NCI-H2107 treated with DMSO at 0.1 percent for 48 hours (cell line): ENCODE measurements at regions not wholly inside any gene's neighbourhood (a gene's known extent, or its start where the extent isn't known, plus 50 kb on each side); places are given as distances from the start of the nearest gene placed in this dataset.

Experiments
- DNase-seq: peaks from one replicate; lab custom pipeline; 2025; ENCODE audit not compliant: unreplicated experiment; lab: John Stamatoyannopoulos, UW

DNA sequence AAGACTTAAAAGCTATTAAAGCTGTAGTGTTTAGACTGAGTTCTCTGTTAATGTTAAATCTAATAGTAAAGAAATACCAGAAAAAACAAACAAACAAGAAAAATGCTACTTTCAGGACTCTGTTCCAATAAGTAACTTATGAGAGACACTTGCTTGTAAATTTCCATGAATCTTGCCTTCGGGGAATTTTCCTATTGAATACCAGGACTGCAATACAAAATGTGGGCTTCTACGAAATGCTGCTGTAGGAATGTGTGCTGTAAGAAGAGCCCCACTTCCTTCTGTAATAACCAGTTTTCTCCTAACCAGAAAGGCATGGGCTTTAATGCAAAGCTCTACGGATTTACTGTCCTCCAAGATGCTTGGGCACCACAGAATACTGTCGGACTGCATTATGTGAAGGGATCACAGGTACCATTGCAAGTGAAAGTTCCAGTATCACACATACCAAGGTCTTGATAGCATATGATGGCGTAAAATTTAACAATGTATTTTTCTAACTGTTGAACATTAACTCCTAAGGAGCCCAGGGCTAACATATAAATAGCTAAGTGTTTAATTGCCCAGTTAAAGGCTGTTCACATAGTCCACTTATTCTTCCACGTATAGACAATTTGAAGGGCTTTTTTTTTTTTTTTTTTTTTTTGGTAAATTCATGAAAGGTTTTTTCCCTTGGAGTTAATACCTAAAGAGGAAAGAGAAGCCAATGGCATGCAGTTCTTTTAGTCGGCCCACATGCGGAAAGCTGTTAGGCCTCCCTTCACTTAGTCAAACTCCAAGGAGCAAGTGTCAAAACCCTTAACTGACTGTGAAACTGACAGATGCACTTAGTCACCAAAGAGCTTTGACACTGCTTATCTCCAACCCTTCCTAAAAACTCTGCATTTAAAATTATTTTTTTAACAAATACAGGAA is 564.0 kb upstream of the POU3F3 start:
- DNase-seq, result no peak

DNA sequence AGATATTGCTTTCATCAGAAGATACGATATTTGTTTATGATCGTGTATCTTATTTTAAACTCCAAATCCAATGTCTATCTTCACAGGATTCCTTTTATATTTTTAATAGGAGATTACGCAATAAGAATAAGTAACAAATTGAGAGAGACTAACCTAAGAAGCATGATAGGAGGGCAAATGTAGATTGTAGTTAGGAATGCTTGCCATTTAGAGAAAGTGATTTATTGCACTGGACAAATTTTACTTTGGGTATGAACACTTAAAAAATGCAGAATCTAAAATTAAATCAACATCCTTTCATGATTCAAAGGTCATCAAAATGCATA is 563.4 kb upstream of the POU3F3 start:
- no peak for DNase-seq

DNA sequence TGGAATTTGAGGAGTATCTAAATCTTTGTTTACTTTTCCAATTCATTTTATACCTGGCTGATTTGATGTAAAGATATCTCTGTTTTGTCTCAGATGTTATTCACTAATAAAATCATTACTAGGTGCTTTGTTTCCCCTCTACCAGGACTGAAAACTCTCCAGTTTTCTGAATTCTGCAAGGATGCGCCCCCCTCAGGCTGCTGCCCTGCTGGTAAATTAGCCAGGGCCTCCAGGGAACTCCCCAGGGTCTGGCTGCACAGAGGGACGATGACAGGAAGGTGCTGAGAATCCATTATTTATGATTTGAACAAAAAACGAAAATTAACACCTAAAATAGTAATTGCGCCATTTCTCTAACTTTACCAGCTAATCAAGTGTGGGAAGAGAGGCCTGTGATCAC is 541.2 kb upstream of the POU3F3 start:
- no peak for DNase-seq

DNA sequence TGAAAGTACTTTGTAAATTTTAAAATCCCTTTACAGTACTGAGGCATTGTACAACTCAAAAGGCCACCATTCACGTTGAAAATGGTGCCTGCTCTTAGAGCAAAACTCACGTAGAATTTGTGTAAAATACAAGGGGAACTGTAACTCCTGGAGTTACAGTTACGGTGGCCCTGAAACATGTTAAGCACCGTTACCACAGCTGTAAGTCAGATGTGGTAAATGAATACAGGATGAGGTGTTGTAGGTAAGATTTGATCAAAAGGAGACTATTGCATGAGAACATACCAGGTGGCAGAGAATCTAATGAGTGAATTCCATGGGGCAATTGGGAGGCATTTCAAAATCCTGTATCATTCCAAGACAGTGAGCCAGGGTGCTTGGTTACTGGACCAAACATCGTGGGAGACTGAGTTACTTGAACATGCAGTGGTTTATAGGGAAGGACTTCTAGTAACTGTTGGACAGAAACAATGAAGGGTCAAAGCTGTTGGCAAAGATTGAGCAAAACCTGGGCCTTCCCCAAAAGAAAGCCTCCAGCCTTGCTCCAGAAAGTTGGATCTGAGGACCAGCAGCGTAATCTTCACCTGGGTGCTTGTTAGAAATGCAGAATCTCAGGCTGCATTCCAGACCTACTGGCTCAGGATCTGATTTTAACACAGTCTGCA is 535.8 kb upstream of the POU3F3 start:
- no peak for DNase-seq

DNA sequence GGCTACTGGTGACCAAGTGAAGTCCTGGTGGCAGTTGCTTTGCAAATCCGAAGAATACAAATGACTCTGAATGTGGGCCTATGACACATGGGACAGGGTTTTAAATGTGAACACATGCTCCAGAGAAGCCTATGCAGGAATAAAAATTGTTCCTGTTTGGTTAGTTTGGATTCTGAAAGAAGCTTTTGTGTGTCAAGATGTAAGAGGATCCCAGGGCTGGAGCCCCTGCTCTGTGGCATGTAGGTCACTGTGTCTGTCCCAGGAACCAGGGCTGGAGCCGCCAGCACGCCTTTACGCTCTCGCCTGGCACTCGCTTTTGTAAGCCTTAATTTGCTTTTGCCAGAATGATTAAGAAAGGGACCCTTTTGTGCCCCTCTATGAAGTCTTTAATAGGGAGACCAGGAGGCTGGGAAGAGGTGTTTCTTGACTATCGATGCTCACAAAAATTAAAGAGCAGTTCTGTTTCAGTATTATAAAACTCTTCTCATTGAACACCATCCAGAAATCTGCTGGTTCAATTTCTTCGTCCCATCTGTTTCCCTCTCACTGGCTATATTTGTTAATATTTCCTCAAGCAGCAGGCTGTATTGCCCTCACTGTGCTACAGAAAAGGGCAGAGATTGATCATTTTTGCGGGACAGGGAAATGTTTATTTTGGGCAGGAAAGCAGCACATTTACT is 532.7 kb upstream of the POU3F3 start:
- DNase-seq, result no peak

DNA sequence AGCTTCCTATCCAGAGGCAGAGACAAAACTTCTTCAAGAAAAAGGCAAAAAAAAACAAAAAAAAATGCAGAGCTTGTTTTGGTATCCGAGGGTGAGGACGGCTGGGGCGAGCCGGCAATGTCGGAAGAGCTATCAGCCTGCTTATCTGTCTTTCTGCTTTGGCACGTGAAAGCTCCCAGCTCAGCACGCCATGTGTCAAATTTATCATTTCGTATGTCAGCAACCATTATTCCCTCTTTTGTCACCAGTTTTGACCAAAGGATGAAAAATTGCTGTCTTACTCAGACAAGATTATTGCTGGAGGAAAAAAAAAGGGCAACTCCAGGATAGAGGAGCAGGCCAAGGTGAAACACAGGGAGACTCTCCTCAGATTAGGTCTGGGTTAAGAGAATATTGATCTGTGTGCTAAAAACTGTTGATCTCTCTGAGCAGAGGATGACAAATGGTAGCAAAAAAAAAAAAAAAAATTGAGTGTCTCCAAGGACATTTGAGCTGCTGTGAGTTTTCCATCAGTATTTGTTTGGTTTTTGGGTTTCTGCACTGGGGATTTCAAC is 532.0 kb upstream of the POU3F3 start:
- DNase-seq, result no peak

DNA sequence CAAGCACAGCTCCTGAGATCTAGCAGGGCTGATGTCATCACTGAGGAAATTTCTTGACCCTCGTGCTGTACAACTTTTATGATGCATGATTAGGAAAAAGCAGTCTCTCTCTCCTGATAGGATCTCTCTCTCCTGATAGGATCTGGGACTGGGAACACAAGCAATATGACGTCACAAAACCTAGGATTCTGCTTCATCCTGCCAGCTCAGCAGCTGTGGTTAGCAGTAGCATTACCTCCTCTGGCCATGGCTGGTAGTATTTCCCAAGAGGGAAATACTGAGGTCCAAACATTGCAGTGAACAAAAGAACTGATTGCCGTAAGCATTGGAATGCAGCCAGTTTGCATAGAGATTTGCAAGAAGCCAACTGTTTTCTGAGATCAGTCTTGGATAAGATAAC is 521.2 kb upstream of the POU3F3 start:
- DNase-seq, result no peak

DNA sequence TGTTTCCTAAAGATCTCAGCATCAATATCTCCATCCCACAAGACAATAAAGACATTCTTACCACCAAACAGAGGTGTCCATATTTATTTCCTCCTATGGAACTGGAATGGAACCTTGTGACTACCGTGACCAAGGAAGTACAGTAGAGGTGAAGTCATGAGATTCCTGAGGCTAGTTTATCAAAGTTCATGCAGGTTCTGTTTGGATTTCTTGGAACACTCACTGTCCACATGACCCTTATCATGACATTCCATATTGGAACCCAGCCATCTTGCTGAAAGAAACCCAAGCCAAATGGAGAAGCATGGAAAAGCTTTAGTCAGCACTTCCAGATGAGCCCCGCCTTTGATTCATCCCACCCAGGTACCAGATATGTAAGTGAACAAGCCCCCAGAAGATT is 516.0 kb upstream of the POU3F3 start:
- no peak for DNase-seq

DNA sequence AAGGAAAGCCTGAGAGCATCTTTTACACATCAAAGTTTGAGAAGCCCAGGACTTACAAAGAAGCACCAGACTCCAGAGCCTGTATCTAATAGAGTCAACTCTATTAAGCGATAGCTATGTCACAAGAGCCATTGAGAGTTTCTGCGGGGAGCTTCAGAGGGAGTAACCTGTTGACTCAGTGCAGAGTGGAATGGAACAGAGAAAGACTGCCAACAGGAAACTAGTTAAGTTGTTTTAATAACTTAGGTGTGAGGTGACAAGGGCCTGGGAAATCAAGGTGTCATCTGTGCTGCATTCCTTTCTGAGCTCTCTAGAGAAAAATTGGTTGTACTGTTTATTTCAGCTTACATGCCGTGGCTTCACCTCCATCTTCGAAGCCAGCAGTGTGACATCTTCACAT is 513.8 kb upstream of the POU3F3 start:
- DNase-seq, result no peak

DNA sequence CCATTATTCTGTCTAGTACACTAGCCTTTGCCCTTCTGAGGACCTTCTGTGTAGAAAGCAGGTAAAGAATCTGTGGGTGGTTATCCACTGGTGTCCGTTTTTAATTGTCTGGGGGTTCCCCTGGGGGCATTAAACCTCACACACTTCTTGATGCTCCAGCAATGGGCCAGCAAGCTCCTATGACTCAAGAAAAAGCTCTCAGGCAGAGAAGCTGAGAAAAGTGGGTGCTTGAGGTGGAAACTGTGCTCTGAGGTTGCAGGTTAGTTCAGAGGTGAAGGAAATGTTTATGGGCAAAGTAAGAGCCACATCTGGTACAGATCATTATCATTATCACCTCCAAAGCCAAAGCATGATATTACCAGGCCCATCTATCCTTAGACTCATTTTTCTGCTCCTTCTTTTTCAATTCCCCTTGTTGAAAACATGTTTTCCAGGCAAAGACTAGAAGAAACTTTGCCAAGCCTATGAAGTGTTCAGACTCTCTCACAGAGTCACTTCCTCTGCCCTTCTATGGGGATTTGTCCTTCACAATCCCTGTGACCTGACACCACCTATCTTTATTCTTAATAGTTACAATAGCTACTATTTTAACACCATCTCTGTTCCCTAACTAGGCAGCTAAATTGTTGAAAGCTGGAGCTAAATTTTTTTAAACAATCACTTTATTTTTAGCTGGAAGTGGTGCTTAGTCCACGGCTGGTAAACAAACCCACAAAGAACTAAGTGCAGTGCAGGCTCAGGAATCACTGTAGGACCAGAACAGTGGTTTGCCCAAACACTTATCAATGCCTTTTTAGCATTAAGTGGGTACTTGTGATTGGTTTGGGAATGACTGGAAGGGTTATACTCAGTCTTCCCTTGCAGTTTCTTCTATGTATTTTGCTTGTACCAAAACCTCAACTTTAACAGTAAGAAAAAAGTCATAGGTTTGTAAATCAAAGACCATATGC is 512.8 kb upstream of the POU3F3 start:
- peak; percentile 4 for DNase-seq

DNA sequence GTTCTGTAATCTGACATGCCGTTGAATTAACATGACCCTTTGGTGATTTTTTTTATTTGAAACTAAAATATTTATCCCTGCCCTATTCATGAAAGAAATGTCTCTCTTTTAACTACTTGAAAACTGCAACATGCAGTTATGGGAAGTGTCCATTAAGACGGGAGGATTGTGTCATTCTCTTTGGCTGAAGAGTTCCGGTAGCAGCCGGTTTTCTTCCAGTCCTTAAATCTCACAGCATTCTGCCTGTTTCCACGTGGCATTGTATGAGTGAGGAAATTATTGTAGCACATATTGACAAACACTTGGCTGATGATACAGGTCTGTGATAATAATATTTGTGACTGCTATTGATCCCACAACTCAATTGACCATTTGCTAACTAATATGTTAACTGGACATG is 509.6 kb upstream of the POU3F3 start:
- DNase-seq, result no peak

DNA sequence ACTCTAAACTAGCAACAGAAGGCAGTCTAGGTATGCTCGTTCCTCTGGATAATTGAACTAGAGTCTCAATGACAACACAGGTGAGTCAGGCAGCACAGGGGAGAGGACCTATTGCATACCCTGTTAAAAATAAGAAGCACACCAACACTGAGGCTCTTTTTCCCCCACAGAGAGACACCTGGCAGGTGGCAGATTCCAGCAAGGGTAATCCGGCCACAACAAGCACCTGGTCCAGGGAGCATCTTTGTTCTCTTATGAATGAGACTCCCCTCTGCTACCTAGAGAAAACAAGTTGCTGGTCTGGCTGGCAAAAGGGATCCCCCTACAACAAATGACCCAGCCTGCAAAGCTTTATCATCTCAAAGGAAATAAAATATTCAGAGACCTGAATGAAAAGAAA is 508.9 kb upstream of the POU3F3 start:
- DNase-seq, result no peak

DNA sequence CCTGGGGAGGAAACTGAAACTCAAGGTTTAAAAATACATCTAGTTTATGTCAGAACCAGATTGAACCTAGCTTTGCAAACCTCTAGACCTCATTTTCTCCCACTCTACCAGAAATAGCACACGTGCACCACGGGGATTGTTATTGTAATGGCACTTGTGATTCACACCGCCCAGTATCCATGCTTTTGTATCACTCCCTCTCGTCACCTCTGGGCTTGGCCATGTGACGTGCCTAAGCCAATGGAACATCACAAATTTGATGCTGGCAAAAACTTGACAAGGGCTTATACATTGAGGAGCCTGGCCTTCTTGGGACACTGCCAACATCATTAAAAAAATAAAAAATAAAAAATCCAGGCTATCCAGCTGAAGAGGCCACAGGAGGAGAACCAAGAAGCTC is 495.8 kb upstream of the POU3F3 start:
- no peak for DNase-seq

DNA sequence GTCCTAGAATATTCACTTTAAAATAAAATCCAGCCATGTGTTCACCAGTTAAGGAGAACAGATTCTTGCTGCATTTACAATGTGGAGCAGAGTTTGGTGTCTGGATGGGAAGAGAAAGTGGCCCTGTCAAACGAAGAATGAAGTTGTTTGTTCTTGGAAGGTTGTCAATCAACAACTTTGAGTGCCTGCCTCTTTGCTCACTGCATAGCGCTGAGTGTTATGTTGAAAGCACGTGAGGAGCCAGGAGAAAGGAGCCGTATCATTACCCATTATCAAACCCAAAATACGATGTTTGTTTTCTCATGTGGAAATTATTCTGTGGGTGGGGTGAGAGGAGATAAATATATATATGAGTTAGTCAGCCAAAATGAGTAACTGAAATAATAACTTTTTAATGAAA is 492.5 kb upstream of the POU3F3 start:
- no peak for DNase-seq

DNA sequence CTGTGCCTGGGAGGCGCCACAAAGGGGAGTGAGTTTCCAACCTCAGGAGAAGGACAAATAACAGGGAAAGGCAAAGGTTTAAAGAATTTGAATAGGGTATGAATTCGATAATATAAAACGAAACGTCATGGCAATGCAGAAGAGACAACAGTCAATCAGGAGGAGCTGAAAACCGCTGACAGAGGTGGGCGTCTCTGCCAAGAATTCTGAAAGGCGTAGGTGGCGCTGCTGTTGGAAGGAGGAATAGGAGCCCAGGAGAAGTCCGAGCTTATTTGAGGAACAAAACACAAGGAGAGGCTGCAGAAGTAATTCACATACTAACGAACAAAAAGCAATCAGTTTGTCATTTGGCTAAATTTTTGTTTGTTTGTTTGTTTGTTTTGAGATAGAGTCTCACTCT is 485.8 kb upstream of the POU3F3 start:
- no peak for DNase-seq

DNA sequence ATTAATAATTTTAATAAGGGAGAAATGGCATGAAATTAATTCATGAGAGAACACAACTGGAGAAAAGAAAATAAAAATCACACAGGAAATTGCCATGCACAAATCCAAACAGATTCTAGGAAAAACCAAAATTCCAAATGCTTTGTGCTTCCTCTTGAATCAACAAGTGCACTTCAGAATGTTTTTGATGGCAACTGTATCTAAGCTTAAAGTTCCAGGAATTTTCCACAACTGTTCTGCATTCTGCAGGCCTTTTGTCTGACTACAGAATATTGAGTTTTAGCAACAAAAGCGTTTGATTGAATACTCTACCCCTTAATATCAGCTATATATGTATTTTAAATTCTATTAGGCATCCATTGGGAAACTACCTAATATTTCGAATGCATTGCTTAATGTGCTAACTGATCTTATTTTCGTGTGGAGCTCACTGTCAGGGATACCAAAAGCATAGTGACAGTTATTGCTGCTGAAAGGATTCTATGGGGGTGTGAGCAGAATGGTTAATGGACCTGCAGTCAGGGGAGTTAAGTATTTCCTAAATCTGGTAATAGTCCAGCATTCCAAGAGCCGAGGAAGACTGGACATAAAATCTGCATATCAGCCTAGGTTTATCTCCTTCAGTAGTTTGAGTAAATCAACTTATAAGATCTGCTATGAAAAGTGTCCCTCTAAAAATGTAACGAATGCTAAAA is 482.7 kb upstream of the POU3F3 start:
- no peak for DNase-seq

DNA sequence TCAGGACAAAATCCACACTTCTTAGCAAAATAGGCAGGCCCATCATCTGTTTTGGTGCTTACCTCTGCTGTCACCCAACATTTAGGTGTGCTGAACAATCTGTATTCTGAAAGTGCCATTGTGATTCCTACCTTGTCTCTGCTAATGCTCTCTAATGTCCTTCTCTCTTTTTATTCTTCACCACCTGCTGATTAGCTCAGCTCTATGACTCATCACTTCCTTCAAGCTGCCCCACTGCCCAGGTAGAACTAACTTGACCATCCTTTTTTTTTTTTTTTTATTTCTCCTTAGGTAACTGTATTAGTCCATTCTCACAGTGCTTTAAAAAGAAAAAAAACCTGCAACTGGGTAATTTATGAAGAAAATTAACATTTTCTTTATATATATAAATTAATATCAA is 478.7 kb upstream of the POU3F3 start:
- DNase-seq, result no peak

DNA sequence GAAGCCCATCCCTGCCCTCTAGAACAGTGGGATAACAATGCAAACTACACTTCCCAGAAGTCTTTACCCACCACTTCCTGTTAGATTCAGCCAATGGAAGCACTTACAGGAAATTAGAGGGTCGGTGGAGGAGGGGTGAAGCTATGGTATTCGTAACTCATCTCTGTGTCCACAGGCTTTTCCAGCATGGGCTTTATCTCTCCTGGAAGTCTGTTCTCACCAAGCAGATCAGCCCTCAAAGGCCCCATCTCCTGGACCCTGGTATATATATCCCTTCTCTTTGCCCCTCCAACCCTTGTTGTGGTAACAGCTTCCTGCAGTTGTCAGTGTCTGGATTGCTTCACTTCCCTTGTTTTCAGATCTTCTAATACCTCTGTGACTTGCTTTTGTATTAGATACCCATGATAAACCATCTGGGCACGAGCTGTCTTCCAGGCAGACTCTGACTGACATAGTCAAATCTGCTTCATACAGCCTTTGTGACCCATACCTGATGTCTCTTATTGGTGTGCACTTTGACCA is 475.0 kb upstream of the POU3F3 start:
- DNase-seq, result no peak

DNA sequence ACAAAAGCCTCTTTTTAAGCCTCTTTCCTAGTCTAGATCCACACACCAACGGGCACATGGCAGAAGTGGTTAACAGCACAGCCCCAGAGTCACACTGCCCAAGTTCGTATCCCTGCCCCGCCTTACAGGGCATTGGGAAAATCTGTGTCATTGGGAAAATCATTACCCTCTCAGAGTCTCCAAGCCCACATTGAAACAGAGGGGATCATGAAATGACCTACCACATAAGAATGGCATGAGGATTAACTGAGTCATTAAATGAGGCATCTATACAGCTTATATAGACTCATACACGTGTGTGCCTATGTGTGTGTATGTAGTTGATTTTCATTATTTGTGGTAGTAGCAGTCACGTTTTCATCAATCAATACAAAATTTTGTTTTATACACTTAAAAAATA is 469.0 kb upstream of the POU3F3 start:
- no peak for DNase-seq

DNA sequence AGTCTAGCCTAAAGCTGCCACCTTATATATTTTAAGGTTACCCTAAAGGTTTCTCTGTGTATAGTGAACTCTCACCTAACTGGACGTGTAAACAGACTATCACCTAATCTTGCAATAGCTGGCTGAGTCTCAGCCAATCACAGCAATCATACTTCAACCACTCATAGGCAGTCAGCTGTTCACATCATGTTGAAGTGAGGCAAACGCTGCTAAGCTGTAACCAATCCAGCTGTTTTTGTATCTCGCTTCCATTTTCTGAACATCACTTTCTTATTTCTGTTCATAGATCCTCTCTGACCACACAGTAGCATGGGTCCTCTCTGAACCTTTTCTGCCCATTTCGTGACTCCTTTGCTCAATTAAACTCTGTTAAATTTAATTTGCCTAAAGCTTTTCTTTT is 468.2 kb upstream of the POU3F3 start:
- DNase-seq, result no peak
